HG03196 (cell line): ENCODE measurements at regions not wholly inside any gene's neighbourhood (a gene's known extent, or its start where the extent isn't known, plus 50 kb on each side); places are given as distances from the start of the nearest gene placed in this dataset.
"Not testable (repeated sequence)": the region's sequence is repeated elsewhere in the genome, so short reads cannot be mapped to it uniquely, and the experiment has no call there.

Source experiments
- ATAC-seq: cut with Tn5 transposase; IDR thresholded peaks from one replicate; pipeline ENCODE4 v1.9.1; 2021; ENCODE audit not compliant: unreplicated experiment

DNA sequence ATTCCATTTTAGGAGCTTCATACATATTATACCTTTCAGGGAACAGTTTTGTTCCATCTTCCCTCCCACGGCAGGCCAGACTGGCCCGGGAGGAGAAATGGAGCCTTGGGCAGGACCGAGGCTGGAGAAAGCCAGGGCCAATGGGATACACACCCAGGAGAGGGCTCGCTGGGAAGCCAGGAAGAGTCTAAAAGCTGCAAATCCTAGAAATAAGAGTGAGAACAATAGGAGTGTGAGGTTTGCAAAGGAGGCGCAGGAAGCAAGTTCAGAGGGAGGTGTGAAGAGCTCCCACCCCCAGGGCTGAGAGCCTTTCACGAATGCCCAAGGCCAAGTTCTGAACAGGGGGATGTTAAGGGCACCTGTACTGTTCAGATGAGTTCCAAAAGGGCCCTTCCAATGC is 67.5 kb upstream of the CPSF6 start:
- no peak for ATAC-seq

DNA sequence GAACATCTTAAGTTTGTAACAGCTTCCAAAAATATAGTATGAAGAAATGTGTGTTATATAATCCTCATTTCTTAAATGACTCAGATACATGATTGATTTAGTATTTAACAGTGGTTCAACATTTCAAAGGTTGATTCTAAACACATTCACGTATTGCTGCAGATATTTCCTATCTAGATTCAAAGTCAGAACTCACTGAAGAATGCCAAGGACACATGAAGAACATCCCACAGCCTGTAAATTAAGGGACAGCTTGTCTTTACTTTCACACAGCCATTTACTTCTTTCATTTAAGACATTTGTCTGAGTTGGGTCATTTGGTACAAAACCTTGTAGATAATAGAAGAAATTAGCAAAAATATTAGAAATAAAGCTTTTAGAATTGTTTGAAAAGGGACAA is 66.9 kb upstream of the CPSF6 start:
- ATAC-seq, result no peak

DNA sequence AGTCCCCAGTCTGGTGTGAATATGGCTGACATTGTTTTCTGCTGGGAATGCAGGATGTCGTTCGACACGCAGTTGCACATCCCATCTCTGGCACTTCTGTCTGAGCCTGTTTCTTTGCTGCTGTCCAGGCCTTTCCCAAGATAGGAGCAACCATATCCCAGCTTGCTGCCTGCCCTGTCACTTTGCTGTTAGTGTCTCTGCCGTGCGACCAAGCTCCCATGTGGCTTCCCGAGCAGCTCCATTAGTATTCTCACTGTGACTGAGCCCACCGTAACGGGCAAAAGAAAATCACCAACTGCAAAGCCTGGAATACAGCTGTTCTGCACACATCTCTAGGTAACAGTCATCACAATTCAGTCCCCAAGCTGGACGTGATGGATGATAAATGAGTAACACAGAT is 66.0 kb upstream of the CPSF6 start:
- no peak for ATAC-seq

DNA sequence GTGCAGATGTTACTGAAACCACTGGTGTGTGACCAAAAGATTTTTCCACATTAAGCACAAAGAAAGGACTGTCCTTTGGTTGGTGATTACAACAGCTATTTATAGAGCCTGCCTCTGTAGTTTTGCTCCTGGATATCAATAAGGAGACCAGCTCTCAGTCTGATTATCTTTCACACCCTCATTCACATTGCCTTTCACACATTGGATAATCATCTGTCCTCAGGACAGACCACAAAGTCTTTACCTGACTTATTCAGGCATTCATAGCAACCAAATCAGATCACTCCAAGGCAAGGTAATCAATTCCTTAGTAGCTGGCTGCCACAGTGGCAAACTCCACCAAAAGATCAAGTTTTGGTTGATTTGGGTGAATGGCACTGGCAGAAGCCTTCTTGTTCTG is 59.6 kb upstream of the CPSF6 start:
- ATAC-seq, result no peak

DNA sequence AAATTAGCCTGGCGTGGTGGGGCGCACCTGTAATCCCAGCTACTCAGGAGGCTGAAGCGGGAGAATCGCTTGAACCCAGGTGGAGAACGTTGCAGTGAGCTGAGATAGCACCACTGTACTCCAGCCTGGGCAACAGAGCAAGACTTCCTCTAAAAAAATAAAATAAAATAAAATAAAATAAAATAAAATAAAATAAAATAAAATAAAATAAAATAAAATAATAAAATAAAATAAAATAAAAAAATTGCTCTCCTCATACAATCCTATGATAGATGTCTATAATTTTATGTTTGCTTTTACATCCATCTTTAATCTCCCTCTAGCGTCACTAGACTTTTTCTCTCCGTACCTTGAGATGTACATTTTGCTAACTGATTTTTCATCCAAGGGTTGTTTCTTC is 51.8 kb upstream of the CPSF6 start:
- not testable (repeated sequence) for ATAC-seq

DNA sequence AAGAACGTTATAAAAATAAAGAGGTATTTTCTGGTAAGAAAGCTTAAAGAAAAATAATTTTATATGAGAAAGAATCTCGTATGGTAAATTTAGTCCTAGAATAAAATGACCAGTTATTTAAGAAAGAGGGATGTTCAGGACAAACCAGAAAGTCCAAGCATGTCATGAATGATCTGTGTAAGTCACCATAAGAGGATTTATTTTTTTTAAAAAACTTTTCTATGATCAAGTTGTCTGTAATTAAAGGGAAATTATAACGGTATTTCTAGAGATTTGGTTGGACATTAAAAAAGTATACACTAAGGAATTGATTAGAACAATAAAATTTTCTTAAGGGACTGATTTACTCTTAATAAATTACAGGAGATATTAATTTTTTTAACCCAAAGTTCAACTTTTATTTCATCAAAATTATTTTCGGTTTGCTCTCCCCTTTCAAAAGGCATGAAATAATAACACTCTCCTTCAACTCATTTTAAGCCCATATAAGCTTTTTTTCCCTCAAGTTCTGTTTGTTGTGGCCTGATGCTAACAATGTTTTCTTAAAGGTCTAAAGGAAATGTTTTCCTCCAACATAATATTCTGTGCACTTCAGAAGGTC is 49.9 kb upstream of the CPSF6 start:
- ATAC-seq, result no peak
